HG03442 (cell line): ENCODE measurements at regions not wholly inside any gene's neighbourhood (a gene's known extent, or its start where the extent isn't known, plus 50 kb on each side); places are given as distances from the start of the nearest gene placed in this dataset.
A peak's percentile ranks its signal among the peaks of the same experiment; 100 is the strongest.
"Not testable (repeated sequence)": the region's sequence is repeated elsewhere in the genome, so short reads cannot be mapped to it uniquely, and the experiment has no call there.

Experiments
- ATAC-seq: cut with Tn5 transposase; IDR thresholded peaks from one replicate; pipeline ENCODE4 v1.9.1; 2021; ENCODE audit warnings: mild to moderate bottlenecking, moderate library complexity; ENCODE audit not compliant: unreplicated experiment

DNA sequence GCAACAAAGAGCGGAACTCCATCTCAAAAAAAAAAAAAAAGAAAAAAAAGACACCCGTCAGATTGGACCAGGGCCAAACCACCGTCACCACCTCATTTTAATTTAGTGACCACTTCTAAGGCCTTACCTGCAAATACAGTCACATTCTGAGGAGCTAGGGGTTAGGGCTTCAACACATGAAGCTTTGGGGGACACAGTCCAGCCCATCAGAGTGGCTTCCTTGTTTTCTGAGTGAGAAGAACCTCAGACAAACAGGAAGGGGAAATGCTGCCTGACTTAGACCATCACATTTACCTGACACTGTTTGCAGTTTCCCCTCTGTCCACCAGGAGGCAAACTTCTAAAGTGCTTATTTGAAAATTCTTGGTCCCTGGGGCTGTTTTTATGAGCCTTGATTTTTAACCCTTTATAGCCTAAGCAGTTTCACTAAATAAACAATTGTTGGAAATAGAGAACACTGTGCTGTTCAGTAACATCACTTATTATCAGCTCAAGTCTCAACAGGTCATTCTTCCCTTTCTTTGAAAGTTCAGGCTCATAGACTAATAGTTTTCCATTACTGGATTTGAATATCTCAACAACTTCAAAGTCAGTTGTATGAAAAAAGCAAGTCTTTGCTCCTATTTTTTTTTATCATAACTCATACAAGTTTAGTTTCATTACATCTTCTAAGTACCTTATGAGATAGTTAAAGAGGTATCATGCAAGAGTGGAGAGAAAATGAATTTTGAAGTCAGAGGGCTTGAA lies 74.9 kb upstream of the WASF3 start:
- ATAC-seq = peak; percentile 80

DNA sequence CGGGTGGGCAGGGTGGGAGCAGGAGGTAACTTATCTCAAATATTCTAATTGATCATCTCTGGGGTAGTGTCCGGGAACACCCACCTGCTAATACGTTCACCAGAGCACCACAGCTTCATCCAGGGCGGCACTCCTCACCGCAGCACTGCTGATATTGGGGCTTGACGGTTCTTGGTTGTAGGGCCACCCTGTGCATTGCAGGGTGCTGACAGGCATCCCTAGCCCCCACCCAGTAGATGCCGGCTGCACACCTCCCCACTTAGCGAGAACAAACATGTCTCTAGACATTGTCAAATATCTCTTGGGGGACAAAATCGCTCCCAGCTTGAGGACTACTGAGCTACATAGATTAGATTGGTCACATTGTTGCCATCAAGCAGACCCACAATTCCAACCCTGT lies 73.9 kb upstream of the WASF3 start:
- no peak for ATAC-seq

DNA sequence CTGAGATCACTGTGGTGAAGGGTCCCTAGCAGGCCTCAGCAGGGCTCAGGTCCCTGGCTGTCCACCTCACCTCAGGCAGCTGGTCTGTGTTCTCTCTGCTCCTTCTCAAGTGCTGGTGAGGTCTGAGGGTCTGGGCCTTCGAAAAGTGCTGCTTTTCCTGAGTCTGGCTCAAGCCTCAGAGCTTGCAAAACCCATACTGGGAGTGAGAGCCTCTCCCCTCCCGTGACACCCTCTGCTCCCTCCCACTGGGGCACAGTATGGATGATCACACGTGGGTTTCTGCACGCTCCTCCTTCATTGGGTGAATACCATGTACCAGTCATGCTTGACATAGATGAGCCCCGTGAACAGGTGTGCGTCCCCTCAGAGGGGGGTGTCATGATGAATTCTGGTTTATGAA lies 73.3 kb upstream of the WASF3 start:
- no peak for ATAC-seq

DNA sequence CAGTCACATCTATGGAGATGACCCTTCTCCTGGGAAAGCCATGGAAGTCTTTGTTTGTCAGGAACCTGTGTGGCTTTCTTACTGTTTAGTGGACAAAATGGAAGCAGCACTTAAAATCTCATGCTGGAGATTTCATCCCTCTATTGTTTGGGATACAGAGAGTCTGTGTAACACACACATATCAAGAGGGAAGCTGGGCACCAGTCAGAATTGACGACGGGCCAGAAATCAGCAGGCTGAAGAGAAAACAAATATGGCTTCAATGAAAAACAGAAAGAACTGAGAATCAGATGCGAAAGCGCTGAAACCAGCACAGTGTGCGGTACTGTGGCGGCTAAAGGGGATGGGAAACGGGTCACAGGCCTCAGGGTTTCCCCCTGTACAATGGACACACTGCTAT lies 72.2 kb upstream of the WASF3 start:
- no peak for ATAC-seq

DNA sequence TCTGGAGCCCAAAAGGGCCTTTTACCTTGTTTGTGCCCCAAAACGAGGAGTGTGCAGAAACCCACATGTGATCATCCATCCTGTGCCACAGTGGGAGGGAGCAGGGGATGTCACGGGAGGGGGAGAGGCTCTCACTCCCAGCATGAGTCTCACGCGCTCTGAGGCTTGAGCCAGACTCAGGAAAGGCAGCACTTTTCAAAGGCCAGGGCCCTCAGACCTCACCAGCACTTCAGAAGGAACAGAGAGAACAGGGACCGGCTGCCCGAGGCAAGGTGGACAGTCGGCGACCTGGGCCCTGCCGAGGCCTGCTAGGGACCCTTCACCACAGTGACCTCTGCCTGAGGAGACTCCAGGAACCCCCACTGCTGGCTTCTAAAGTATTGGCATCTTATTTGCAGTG lies 71.7 kb upstream of the WASF3 start:
- ATAC-seq = no peak

DNA sequence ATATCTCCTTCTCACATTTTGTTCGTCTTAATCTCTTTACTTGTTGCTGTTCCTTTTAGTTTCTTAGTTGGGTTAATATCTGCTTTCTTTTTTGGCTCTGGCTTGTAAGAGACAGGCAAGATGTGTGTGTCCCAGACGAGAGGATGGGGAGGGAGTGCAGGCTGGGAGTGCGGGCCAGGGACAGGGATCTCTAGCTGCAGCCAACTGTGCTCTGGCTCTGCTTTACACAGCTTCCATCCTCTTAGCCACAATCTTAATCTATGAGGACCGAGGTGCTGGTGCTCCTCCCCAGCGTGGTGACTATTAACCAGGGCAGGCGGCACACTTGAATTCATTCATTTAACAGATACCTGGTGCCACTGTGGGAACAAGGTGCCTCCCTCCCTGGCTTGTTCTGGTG lies 70.9 kb upstream of the WASF3 start:
- ATAC-seq = no peak

DNA sequence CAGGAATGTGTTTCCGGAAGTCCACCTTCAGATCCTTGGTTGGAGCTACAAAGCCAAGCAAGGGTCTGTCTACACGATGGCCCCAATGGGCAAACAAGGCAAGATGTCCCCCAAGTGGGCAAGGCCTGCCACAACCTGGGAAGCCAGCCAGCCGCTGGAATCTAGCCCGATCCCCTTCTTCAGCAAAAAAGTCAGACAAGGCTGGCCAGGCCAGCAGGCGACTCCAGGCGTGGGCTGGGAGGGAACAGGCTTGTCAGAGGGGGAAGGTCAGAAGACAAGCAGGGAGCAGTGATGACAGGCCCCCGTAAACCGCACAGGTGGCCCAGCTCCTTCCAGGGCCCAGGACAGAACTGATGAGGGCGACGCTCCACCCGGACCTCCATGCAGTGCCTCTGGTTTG lies 69.7 kb upstream of the WASF3 start:
- ATAC-seq = no peak

DNA sequence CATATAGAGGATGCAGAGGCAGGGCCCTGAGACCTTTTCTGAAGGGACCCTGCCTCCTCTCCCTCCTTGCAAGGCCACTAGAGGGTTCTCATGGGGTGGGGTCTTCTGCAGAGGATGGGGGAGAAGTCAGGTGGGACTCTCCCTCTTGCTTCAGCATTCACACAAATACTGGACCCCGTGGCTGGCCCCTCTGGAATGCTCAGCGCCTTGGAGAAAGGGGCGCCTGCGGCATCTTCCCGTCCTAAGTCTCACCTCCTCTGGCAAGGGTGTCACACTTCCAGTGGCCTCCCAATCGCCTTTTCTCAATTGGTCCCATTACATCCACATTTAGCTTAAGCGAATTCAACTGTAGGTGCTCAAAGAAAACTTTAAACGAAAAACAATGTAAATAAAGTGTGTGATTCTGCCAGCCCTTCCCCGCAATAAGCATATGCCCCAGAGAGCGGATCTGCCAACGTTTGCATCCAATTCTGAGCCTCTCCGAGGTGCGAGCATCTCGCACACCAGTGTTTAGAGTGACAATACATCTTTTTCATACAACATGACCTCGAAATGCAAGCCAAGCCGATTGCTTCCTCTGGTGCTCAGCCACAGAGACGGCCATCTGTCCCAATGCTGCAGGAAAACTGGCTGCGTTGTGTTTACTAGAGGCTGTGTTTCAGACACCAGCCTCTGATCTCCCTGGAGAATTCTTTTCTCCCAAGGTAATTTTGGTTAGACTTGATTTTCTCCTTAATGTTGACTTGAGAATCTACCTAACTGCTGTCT lies 69.1 kb upstream of the WASF3 start:
- no peak for ATAC-seq

DNA sequence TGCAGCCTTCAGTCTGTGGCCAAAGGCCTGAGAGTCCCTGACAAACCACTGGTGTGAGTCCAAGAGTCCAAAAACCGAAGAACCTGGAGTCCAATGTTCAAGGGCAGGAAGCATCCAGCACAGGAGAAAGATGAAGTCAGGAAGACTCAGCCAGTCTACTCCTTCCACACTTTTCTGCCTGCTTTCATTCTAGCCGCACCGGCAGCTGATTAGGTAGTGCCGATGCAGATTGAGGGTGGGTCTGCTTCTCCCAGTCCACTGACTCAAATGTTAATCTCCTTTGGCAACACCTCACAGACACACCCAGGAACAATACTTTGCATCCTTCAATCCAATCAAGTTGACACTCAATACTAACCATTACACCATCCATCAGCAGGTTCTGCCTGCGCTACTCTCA lies 65.2 kb upstream of the WASF3 start:
- ATAC-seq = not testable (repeated sequence)

DNA sequence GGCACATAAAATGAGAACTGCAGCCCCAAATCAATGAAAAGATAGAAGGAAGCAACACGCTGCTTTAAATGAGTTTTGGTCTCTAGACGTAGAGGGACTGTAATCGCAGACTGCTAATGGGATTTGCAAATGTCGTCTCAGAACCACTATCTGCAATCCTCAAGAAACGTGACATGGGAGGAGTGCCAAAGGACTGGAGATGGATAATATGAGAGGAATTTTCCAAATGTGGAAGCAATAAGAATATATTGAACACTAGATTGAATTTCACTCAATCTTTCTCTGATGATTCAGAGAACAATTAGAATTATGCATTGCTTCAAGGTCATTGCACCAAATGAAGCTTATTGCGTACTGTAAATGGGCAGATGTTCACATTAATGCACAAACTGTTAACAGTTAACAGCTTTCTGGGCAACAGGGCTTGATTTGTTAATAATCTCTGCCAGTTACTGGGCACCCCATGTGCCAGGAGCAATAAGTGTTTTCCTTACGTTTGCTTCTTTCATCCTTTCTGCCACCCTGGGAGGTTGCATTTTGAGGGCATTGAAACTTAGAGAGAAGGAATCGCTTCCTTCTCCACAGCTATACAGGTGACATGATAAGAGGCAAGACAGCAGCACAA lies 62.8 kb upstream of the WASF3 start:
- no peak for ATAC-seq

DNA sequence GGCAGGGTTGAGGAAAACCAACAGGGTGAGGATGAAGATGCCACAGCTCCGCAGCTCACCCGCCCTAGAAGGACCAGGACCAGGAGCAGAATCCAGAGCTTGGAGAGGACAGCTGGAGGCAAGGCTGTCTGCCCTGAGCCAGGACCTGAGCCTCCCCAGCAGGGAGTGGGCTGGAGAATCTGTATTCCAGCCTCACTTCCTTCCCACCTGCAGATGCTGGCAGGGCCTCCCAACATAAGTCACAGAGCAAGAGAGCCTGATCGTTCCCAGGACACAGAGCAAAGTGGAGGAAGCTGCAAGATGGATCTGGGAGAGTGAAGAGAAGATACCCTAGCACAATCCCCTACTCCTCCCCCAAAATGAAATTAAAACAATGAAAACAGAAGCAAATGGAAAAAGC lies 61.7 kb upstream of the WASF3 start:
- ATAC-seq = no peak

DNA sequence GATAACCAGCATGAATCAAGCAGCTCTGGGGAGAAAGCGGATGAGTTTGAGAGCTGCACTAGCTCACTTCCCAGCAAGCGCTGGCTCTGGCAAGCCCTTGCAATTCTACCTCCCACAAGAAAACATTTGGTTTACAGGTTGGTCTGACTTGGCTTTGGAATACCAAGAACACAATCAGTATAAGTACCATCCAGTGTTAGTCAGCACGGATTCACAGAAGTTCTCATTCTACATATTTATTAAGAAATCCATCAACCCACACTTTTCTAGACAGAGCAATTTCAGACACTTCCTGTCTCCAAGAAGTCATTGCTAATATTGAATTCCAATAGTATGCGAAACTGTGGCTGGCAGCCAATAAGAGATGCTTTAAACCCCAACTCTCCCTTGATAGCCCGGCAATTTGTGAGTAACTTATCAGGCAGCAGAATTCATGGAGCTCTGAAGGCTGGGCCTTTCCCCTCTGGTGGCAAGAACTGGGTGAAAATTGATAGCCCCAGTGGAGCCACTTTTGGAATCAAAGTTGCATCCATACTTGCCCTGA lies 59.4 kb upstream of the WASF3 start:
- no peak for ATAC-seq

DNA sequence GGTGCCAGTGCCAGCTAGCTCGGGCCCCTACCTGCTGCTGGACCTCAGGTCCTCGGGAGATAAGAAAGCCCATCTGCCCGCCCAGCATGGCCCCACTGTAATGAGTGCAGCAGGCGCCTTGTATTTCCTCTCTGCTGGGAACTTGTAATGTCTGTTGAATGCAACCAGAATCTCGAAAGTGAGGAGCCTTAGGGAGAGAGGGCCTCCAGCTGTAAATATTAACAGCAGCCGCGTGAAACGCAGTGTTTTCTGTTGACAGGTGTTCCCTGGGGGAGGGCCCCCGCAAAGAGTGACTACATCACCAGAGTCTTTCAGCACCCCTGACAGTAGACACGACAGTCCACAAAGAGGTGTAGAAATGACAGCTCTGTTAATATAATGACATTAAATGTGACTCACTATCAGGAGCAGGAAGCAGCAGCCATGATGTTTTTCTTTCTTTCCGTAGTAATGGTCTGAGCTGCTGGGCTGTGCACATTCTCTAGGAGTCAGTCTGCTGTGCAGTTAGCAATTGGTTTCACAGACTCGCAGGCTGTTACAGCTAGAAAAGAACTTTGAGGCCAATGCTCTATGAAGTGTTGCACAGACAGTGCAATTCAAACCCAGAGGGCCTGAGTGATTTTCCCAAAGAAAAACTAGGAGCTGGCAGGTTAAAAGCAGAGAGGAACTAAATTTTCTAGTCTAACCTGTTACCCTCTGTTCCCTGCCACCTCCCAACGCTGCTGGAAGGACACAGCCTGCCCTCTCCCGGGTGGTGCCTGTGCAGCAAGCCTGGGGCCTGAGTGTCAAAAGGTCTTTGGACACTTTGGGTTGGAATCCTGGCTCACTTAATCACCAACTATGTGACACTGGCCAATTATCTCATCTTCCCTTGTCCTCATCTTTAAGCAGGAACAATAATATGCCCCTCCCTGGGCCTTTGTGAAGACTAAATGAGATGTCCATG lies 58.6 kb upstream of the WASF3 start:
- ATAC-seq = no peak

DNA sequence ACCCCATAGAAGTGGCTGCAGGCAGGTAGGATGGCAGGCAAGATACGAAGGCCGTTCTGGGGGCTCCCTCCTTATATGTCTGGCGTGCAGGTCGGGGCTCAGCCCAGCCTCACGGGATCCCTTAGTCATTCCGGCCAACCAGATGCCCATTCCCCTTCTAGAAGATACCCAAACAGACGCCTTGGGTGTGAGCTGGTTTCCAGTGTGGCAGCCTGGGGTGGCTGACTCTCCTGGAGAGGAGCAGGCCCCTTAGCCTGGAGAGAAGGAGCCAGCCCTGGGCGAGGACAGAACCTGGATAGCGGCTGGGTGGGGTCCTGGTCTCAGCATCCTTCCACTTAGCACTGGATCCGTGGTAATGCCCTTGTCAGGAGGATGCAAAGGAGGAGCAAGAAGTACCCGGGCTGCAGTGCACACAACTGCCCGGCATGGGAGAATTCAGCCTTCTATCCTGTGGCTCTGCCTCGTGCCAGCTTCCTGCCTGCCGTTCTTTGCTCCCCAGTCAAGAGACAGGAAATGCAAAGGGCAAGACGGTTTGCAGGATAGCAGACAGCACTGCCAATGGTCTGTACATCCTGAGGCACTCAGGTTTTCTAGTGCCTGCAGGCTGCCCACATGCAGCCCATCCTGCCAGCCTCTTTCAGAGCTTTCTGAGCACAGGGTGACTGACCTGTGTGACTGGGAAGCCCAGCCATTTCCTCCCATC lies 56.7 kb upstream of the WASF3 start:
- no peak for ATAC-seq

DNA sequence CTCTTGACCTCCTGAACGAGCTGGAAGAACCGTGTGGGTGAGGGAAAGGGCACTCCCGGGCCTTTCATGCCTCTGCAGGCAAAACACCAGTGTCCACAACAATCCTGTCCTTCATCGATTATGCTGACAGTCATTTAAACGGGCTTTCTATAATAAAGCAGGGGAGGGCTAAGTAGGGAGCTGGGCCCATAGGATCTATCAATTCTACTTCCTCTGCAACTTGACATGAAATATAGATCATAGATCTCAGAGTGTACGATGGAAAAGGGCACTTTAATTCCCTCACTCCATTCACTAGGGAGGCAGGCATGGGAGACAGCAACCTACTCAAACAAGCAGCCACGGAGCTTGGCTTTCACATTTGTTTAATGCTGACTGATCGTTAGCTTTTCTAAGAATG lies 55.8 kb upstream of the WASF3 start:
- ATAC-seq = no peak

DNA sequence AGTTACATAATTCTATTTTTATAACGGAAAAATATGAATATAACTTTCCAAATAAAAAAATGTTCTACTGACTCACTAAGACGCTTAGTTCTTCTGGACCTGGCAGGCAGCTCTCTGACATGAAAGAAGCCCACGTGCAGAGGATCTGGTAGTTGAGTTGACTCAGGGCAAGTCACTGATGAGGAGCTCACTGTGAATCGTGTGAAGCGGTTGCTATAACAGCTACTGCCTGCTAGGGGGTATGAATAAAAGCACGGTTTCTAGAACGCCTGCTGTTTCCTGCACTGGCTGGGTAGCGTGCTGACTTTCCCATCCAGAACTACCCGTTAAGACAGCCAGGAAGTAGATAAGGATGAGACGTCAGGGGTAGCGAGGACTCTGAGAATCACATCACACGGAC lies 54.7 kb upstream of the WASF3 start:
- no peak for ATAC-seq

DNA sequence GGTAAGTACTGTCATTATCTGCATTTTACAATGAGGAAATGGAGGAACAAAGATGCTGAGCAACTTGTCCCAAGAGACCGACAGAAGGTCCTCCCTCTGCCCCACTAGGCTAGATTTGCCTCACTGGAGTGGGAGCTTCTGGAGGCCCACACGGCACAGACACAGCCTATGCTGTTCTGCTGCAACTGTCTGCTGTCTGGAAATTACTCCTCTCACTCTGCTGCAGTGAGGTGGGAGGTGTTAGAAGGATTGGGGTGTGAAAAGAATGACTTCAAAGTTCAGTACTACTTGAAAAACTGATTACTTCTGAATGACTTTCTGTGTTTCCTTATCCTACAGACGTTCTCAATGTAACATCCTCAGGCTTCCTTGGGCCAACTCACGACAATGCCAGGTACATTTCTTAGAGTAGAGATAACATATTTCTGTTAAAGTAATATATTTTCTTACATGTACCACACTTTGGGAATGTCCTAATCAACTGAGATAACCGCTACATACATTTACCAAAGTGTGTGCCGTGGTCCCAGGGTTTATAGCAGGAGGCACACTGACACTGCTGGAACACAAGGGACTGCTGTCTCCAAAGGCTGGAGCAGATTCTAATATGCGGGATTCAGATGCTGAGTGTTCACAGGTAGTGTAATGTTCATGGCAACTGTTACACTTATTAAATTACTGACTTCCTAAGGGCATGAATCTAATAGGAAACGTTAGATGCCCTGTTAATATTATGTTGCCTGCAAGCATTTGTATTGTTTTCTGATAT lies 53.5 kb upstream of the WASF3 start:
- ATAC-seq = no peak
